ENCODE measurements at regions not wholly inside any gene's neighbourhood (a gene's known extent, or its start where the extent isn't known, plus 50 kb on each side); places are given as distances from the start of the nearest gene placed in this dataset.

GRCh38 chr2:185187421-185187820 lies 551.2 kb upstream of the FSIP2 start:
- TF ChIP-seq POLR2A (IDR thresholded peaks at IDR 0.05; ENCODE audit: low read depth, low read length) (no peak), POLR2AphosphoS5 (IDR thresholded peaks at IDR 0.05; ENCODE audit: low read depth, low read length) (no peak), TAF1 (IDR thresholded peaks at IDR 0.05; ENCODE audit: borderline replicate concordance, low read depth, low read length) (no peak)

Measured in GM12892 (cell line).